Caco-2 (cell line): ENCODE measurements at regions not wholly inside any gene's neighbourhood (a gene's known extent, or its start where the extent isn't known, plus 50 kb on each side); places are given as distances from the start of the nearest gene placed in this dataset.

Source experiments
- BruUV-seq: library from RNA; stranded (reverse); fragments of 400-500 nt; replicated peaks from 2 replicates; lab custom pipeline; 2021; lab: Mats Ljungman, UMichigan
- CTCF ChIA-PET: fragments of 300-600 bp; sonication (Branson Sonifier 250); formaldehyde crosslinking; loops from one replicate; lab custom pipeline; 2022; ENCODE audit warnings: antibody characterized with exemption; lab: Charles Lee
- POLR2A ChIA-PET: fragments of 300-600 bp; sonication (Branson Sonifier 250); formaldehyde crosslinking; loops from one replicate; lab custom pipeline; 2022; ENCODE audit warnings: antibody characterized with exemption; lab: Charles Lee
- DNase-seq, 2 experiments: peaks; one replicate each; pipeline versions ENCODE4 v3.0.0 to v3.0.0-alpha.2; 2020 to 2022
- H3K27me3 ChIP-seq: replicated peaks from 2 replicates; pipeline ENCODE4 v1.6.0; 2011; ENCODE audit warnings: low read length; ENCODE audit not compliant: control insufficient read depth, insufficient read depth
- H3K36me3 ChIP-seq: 2 replicates; pipeline ENCODE4 v1.5.1; 2011; ENCODE audit warnings: low read length; ENCODE audit not compliant: control insufficient read depth, insufficient read depth
- H3K4me1 ChIP-seq: fragments of 250-450 bp; sonication (Bioruptor Pico); 2 replicates; pipeline ENCODE4 v1.5.1; 2020; ENCODE audit warnings: mild to moderate bottlenecking
- H3K4me3 ChIP-seq: 2 replicates; pipeline ENCODE4 v1.5.1; 2011; ENCODE audit warnings: low read depth, mild to moderate bottlenecking, control low read depth, low read length
- H3K9me3 ChIP-seq: fragments of 250-450 bp; sonication (Bioruptor Pico); 2 replicates; pipeline ENCODE4 v1.5.1; 2020; ENCODE audit warnings: mild to moderate bottlenecking, moderate library complexity
- H3K27ac Mint-ChIP-seq: one replicate; pipeline ENCODE4 v1.8.0; 2022; ENCODE audit warnings: mixed read lengths; ENCODE audit not compliant: unreplicated experiment
- H3K27me3 Mint-ChIP-seq: one replicate; pipeline ENCODE4 v1.8.0; 2022; ENCODE audit warnings: mixed read lengths; ENCODE audit not compliant: insufficient read depth, unreplicated experiment
- H3K36me3 Mint-ChIP-seq: one replicate; pipeline ENCODE4 v1.8.0; 2022; ENCODE audit warnings: mild to moderate bottlenecking, mixed read lengths; ENCODE audit not compliant: insufficient read depth, unreplicated experiment
- H3K4me1 Mint-ChIP-seq: one replicate; pipeline ENCODE4 v1.8.0; 2022; ENCODE audit warnings: low read depth, mixed read lengths; ENCODE audit not compliant: unreplicated experiment
- H3K4me3 Mint-ChIP-seq: one replicate; pipeline ENCODE4 v1.8.0; 2022; ENCODE audit warnings: mild to moderate bottlenecking, moderate library complexity, mixed read lengths; ENCODE audit not compliant: unreplicated experiment
- H3K9me3 Mint-ChIP-seq: one replicate; pipeline ENCODE4 v1.8.0; 2022; ENCODE audit warnings: mixed read lengths; ENCODE audit not compliant: unreplicated experiment
- CTCF ChIP-seq, 2 experiments: fragments of 200-600 bp in 1 of 2; IDR thresholded peaks; 1 replicate in 1 of 2; 2 replicates in 1 of 2; pipeline versions ENCODE4 v1.5.1 to v1.8.0; 2011 to 2022; ENCODE audit warnings: antibody characterized with exemption in 1 of 2, control low read depth in 1 of 2, inconsistent platforms in 1 of 2, low read depth in 1 of 2, low read length in 1 of 2, mild to moderate bottlenecking in 1 of 2, moderate library complexity in 1 of 2; ENCODE audit not compliant: insufficient read depth in 1 of 2, severe bottlenecking in 1 of 2, unreplicated experiment in 1 of 2
- intact Hi-C: fragments of 100-400 bp; cut with micrococcal nuclease; formaldehyde crosslinking; loops from one replicate; pipeline ENCODE4 v1.10.0; 2022; ENCODE audit not compliant: unreplicated experiment

- Mint-ChIP-seq H3K4me1 (peaks cover 14% of the 10 kb centered on the region), H3K27me3 (no peaks in the 10 kb centered on the region), H3K4me3 (no peak overlapping the region), H3K36me3 (no peaks in the 10 kb centered on the region), H3K27ac (no peak overlapping the region), H3K9me3 (peaks cover 11% of the 10 kb centered on the region)
- no peak overlapping the region for H3K4me3 ChIP-seq
- BruUV-seq: no TSS peak
- H3K4me1 ChIP-seq: peaks cover 2% of the 10 kb centered on the region; the same call in 1 of the 2 replicates
- H3K27me3 ChIP-seq: no peaks in the 10 kb centered on the region
- no peaks in the 10 kb centered on the region for H3K9me3 ChIP-seq
- DNase-seq: no peak
- TF ChIP-seq CTCF (IDR thresholded peaks at IDR 0.05; ENCODE audit: insufficient read depth in 1 of 2, low read depth in 1 of 2, low read length in 1 of 2, severe bottlenecking in 1 of 2, unreplicated experiment in 1 of 2): no peak
- intact Hi-C loops: no loop called here
- H3K36me3 ChIP-seq: no peaks in the 10 kb centered on the region
- POLR2A ChIA-PET: no interaction called here
- CTCF ChIA-PET: no interaction called here
Measured at GRCh38 chr14:61621444-61621843, 73.9 kb upstream of the HIF1A start.

GRCh38 chr14:61622051-61622450, 73.3 kb upstream of the HIF1A start:
- H3K27me3 ChIP-seq: no peaks in the 10 kb centered on the region
- ChIA-PET POLR2A (no interaction called here), CTCF (no interaction called here)
- Mint-ChIP-seq H3K27me3 (no peaks in the 10 kb centered on the region), H3K9me3 (peaks cover 11% of the 10 kb centered on the region), H3K4me3 (no peak overlapping the region), H3K4me1 (peaks cover 14% of the 10 kb centered on the region), H3K27ac (no peak overlapping the region), H3K36me3 (no peaks in the 10 kb centered on the region)
- no peaks in the 10 kb centered on the region for H3K36me3 ChIP-seq
- H3K4me1 ChIP-seq: no peaks in the 10 kb centered on the region
- no peak overlapping the region for H3K4me3 ChIP-seq
- no peak for TF ChIP-seq CTCF (IDR thresholded peaks at IDR 0.05; ENCODE audit: insufficient read depth in 1 of 2, low read depth in 1 of 2, low read length in 1 of 2, severe bottlenecking in 1 of 2, unreplicated experiment in 1 of 2)
- intact Hi-C loops: no loop called here
- no peak for DNase-seq
- H3K9me3 ChIP-seq: no peaks in the 10 kb centered on the region
- no TSS peak for BruUV-seq

GRCh38 chr14:61623927-61624326, 71.4 kb upstream of the HIF1A start:
- H3K27me3 Mint-ChIP-seq: no peaks in the 10 kb centered on the region
- H3K36me3 Mint-ChIP-seq: no peaks in the 10 kb centered on the region
- BruUV-seq: no TSS peak
- ChIA-PET CTCF (interaction anchor here (0.7 kb wide), 1 partner anchor 202 kb away, joined by 3 read pairs; no protein-coding TSS in a partner anchor), POLR2A (no interaction called here)
- Histone ChIP-seq H3K36me3 (no peaks in the 10 kb centered on the region), H3K4me3 (no peak overlapping the region), H3K27me3 (no peaks in the 10 kb centered on the region), H3K9me3 (no peaks in the 10 kb centered on the region), H3K4me1 (no peaks in the 10 kb centered on the region)
- TF ChIP-seq CTCF (IDR thresholded peaks at IDR 0.05; ENCODE audit: insufficient read depth in 1 of 2, low read depth in 1 of 2, low read length in 1 of 2, severe bottlenecking in 1 of 2, unreplicated experiment in 1 of 2): no peak
- H3K4me1 Mint-ChIP-seq: peaks cover 6% of the 10 kb centered on the region
- no peak overlapping the region for H3K4me3 Mint-ChIP-seq
- H3K27ac Mint-ChIP-seq: no peak overlapping the region
- intact Hi-C loops: no loop called here
- H3K9me3 Mint-ChIP-seq: peaks cover under 1% of the 10 kb centered on the region
- DNase-seq: no peak
